Ishikawa (cell line): ENCODE measurements at regions not wholly inside any gene's neighbourhood (a gene's known extent, or its start where the extent isn't known, plus 50 kb on each side); places are given as distances from the start of the nearest gene placed in this dataset.

Experiments used
- CEBPB ChIP-seq: IDR thresholded peaks from 2 replicates; pipeline ENCODE4 v1.6.1; 2012
- CREB1 ChIP-seq: IDR thresholded peaks from 2 replicates; pipeline ENCODE4 v1.6.1; 2012; ENCODE audit warnings: low read depth
- EP300 ChIP-seq: IDR thresholded peaks from 2 replicates; pipeline ENCODE4 v1.6.1; 2012; ENCODE audit warnings: borderline replicate concordance
- FOXM1 ChIP-seq: IDR thresholded peaks from 2 replicates; pipeline ENCODE4 v1.6.1; 2012; ENCODE audit warnings: low read depth, borderline replicate concordance
- MAX ChIP-seq: IDR thresholded peaks from 2 replicates; pipeline ENCODE4 v1.6.1; 2012
- NFIC ChIP-seq: IDR thresholded peaks from 2 replicates; pipeline ENCODE4 v1.6.1; 2012
- REST ChIP-seq: IDR thresholded peaks from 2 replicates; pipeline ENCODE4 v1.6.1; 2012; ENCODE audit warnings: low read depth, mild to moderate bottlenecking
- TAF1 ChIP-seq: IDR thresholded peaks from 2 replicates; pipeline ENCODE4 v1.6.1; 2012; ENCODE audit warnings: low read depth, mild to moderate bottlenecking
- TCF12 ChIP-seq: IDR thresholded peaks from 2 replicates; pipeline ENCODE4 v1.6.1; 2012; ENCODE audit warnings: low read depth
- USF1 ChIP-seq: IDR thresholded peaks from 2 replicates; pipeline ENCODE4 v1.6.1; 2012

- no peak for TF ChIP-seq NFIC
- TF ChIP-seq CEBPB, result no peak
- TF ChIP-seq FOXM1, result no peak
- TF ChIP-seq REST, result no peak
- TF ChIP-seq TCF12, result no peak
- TF ChIP-seq EP300, result no peak
- no peak for TF ChIP-seq TAF1
- TF ChIP-seq MAX, result no peak
- no peak for TF ChIP-seq CREB1
- no peak for TF ChIP-seq USF1
Measured at GRCh38 chr21:23045955-23046354, 2047.7 kb downstream of the NCAM2 start.
